ENCODE measurements at regions not wholly inside any gene's neighbourhood (a gene's known extent, or its start where the extent isn't known, plus 50 kb on each side); places are given as distances from the start of the nearest gene placed in this dataset.

DNA sequence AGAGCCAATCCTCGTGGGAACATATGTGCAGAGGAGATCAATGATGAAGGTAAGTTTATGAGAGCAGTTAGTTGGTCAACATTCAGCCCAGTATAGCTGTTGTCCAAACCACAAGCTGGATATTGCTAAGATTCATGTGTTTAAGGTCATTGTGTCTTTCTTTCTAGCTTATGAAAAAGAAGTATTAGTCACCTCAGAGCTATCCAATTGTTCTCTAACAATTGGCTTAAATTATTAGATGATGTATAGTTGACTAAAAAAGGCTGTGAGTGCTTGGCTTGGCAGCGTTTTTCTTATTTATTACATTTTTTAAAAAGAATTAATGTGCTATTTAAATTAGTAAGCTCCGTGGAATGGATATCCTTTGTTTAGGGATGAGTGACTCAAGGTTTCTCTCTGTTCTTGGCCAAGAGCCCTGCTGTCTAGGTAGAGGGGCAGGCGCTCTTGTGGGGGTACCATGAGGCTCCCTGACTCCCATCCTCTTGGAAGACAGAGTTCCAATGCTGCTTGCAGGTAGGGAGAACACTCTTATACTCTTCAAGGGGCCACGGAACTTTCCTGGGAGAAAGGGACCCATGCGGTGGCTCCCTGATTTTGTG is 487.4 kb downstream of the IRX1 start:
- no peak for TF ChIP-seq GATA2 (IDR thresholded peaks at IDR 0.05; ENCODE audit: low read depth, low read length)
- TF ChIP-seq GATA3 (IDR thresholded peaks at IDR 0.05; ENCODE audit: low read depth, low read length) = no peak
